ENCODE measurements at regions not wholly inside any gene's neighbourhood (a gene's known extent, or its start where the extent isn't known, plus 50 kb on each side); places are given as distances from the start of the nearest gene placed in this dataset.

- H3K9me3 ChIP-seq: no peaks in the 10 kb centered on the region
- no peak overlapping the region for H3K27ac ChIP-seq
- WGBS, 2 donors: 34 to 42% methylated on average over 1 of the region's 1 CpG
- peaks cover 0 to 1% (median 0%) of the 10 kb centered on the region in 4 donors for H3K4me1 ChIP-seq
- no peak overlapping the region for H3K4me3 ChIP-seq
- H3K36me3 ChIP-seq: no peaks in the 10 kb centered on the region
- H3K27me3 ChIP-seq: no peaks in the 10 kb centered on the region
- TF ChIP-seq CTCF (IDR thresholded peaks at IDR 0.05): no peak
- no peak for TF ChIP-seq POLR2AphosphoS5 (IDR thresholded peaks at IDR 0.05)
- TF ChIP-seq EP300 (IDR thresholded peaks at IDR 0.05): no peak
- TF ChIP-seq POLR2A (IDR thresholded peaks at IDR 0.05): no peak
- DNase-seq: no peak
- intact Hi-C loops (cut with DNase I): no loop called here
These were observed 1994.9 kb upstream of the FLRT2 start for GRCh38 chr14:83534995-83535394.

- intact Hi-C loops (cut with DNase I): no loop called here
- no peak overlapping the region for H3K27ac ChIP-seq
- no peak for TF ChIP-seq EP300 (IDR thresholded peaks at IDR 0.05)
- no peak for TF ChIP-seq POLR2AphosphoS5 (IDR thresholded peaks at IDR 0.05)
- no peak for TF ChIP-seq POLR2A (IDR thresholded peaks at IDR 0.05)
- no peak for TF ChIP-seq CTCF (IDR thresholded peaks at IDR 0.05)
- DNase-seq: no peak
- H3K27me3 ChIP-seq: no peaks in the 10 kb centered on the region
- H3K4me3 ChIP-seq: no peak overlapping the region
- no peaks in the 10 kb centered on the region for H3K9me3 ChIP-seq
- peaks cover 0 to 2% (median 0%) of the 10 kb centered on the region in 4 donors for H3K4me1 ChIP-seq
- H3K36me3 ChIP-seq: no peaks in the 10 kb centered on the region
- WGBS, 2 donors: 89 to 90% methylated on average over 5 of the region's 5 CpGs
These were observed 1994.5 kb upstream of the FLRT2 start for GRCh38 chr14:83535444-83535843.

- WGBS, 2 donors: 88 to 93% methylated on average over 13 of the region's 13 CpGs
- intact Hi-C loops (cut with DNase I): no loop called here
- Histone ChIP-seq H3K4me3 (no peak overlapping the region), H3K36me3 (no peaks in the 10 kb centered on the region), H3K9me3 (no peaks in the 10 kb centered on the region), H3K27ac (no peak overlapping the region), H3K4me1 (peaks cover 0 to 2% (median 0%) of the 10 kb centered on the region in 4 donors), H3K27me3 (no peaks in the 10 kb centered on the region)
- no peak for TF ChIP-seq POLR2A (IDR thresholded peaks at IDR 0.05)
- TF ChIP-seq CTCF (IDR thresholded peaks at IDR 0.05): no peak
- TF ChIP-seq EP300 (IDR thresholded peaks at IDR 0.05): no peak
- no peak for TF ChIP-seq POLR2AphosphoS5 (IDR thresholded peaks at IDR 0.05)
- DNase-seq: no peak
These were observed 1988.8 kb upstream of the FLRT2 start for GRCh38 chr14:83541147-83541546.

- Histone ChIP-seq H3K27me3 (no peaks in the 10 kb centered on the region), H3K27ac (no peak overlapping the region), H3K4me3 (no peak overlapping the region), H3K36me3 (no peaks in the 10 kb centered on the region), H3K9me3 (no peaks in the 10 kb centered on the region), H3K4me1 (peaks cover 0 to 10% (median 7%) of the 10 kb centered on the region in 4 donors)
- no peak for DNase-seq
- TF ChIP-seq POLR2AphosphoS5 (IDR thresholded peaks at IDR 0.05): no peak
- TF ChIP-seq EP300 (IDR thresholded peaks at IDR 0.05): no peak
- TF ChIP-seq POLR2A (IDR thresholded peaks at IDR 0.05): no peak
- TF ChIP-seq CTCF (IDR thresholded peaks at IDR 0.05): no peak
- 32 to 51% methylated on average over 5 of the region's 5 CpGs for WGBS, 2 donors
- intact Hi-C loops (cut with DNase I): no loop called here
These were observed 1981.7 kb upstream of the FLRT2 start for GRCh38 chr14:83548061-83548839.

All from sigmoid colon (tissue), 6 donors.